HFF-Myc (cell line): ENCODE measurements at regions not wholly inside any gene's neighbourhood (a gene's known extent, or its start where the extent isn't known, plus 50 kb on each side); places are given as distances from the start of the nearest gene placed in this dataset.
"Not testable (repeated sequence)": the region's sequence is repeated elsewhere in the genome, so short reads cannot be mapped to it uniquely, and the experiment has no call there.

ENCODE experiments used
- DNase-seq: peaks from one replicate; pipeline ENCODE4 v3.0.0-alpha.2; 2011; ENCODE audit warnings: low read depth; ENCODE audit errors: extremely low read depth
- H3K4me3 ChIP-seq: replicated peaks from 2 replicates; pipeline ENCODE4 v1.5.1; 2011; ENCODE audit warnings: low read depth, mild to moderate bottlenecking, control low read depth, low read length
- TF ChIP-seq, protein P1 (sequence below): IDR thresholded peaks from 2 replicates; pipeline ENCODE4 v1.5.1; 2012; ENCODE audit warnings: mild to moderate bottlenecking, low read depth, low read length, control low read depth; ENCODE audit errors: missing control alignments

DNA sequence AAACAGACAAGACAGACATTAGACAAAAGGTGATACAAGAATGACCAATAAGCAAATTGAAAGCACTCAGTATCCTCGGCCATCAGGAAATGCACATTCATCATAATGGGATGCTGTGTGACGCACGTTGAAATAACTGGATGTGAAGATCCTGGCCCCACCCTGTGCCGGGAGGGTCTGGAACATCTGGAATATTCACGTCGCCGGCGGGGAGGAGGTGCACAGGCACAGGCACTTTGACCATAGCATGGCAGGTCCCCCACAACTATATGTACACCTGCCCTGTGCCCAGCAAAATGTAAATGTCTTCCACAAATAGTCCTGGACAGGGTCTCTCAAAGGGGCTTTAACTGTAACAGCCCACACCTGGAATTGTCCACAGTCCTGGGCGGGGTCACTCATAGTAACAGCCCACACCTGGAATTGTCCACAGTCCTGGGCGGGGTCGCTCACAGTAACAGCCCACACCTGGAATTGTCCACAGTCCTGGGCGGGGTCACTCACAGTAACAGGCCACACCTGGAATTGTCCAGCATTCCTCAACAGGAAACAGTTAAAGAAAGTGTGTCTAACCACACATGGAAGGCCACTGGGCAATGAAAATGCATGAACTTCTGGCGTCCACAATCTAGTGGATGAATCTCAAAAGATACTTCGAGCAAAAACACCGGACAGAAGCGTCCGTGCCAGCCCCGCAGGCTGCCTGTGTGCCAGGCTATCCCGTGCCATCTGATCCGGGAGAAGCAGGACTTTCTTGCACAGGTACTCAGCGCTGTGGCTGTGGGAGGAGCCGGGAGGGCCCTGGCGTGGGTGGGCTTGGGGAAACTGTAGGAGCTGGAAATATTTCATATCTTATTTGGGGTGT is 113.4 kb downstream of the RTP5 start:
- H3K4me3 ChIP-seq, result no peak overlapping the region
- TF ChIP-seq, protein P1, sequence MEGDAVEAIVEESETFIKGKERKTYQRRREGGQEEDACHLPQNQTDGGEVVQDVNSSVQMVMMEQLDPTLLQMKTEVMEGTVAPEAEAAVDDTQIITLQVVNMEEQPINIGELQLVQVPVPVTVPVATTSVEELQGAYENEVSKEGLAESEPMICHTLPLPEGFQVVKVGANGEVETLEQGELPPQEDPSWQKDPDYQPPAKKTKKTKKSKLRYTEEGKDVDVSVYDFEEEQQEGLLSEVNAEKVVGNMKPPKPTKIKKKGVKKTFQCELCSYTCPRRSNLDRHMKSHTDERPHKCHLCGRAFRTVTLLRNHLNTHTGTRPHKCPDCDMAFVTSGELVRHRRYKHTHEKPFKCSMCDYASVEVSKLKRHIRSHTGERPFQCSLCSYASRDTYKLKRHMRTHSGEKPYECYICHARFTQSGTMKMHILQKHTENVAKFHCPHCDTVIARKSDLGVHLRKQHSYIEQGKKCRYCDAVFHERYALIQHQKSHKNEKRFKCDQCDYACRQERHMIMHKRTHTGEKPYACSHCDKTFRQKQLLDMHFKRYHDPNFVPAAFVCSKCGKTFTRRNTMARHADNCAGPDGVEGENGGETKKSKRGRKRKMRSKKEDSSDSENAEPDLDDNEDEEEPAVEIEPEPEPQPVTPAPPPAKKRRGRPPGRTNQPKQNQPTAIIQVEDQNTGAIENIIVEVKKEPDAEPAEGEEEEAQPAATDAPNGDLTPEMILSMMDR, result no peak

DNA sequence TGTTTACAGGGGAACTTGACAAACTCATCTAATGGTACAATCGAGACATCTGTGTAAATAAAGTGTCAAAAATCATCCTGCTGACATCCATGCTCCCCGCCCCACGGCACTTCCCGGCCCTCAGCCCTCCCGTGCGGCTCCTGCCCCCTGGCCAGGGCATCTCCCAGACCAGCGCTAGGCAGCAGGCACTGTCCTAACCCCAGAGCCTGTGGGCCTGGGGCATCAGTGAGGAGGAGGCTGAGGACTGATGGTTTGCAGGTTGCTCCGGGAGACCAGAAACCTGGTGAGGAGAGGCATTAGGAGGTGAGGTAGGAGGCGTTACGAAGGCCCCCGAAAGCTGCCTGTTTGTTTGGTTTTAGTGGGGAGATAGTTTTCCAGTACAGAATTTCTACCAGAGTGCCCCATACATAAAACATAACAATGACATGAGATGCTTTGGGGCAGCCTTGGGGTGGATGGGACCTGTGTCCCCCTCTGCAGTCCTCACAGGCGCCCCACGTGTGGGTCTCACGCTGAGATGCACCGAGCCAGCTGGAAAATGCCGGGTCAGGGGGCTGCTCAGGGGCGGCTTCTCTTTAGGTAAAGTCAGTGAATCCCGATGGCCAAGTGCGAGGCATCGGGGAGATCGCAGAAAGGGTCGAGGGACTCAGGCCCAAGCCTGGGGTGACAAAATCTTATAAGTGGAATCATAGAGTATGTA is 114.2 kb downstream of the RTP5 start:
- TF ChIP-seq, protein P1, result no peak
- DNase-seq, result no peak
- no peak overlapping the region for H3K4me3 ChIP-seq

More for the DNA sequence above, 113.4 kb downstream of the RTP5 start:
- no peak for DNase-seq

DNA sequence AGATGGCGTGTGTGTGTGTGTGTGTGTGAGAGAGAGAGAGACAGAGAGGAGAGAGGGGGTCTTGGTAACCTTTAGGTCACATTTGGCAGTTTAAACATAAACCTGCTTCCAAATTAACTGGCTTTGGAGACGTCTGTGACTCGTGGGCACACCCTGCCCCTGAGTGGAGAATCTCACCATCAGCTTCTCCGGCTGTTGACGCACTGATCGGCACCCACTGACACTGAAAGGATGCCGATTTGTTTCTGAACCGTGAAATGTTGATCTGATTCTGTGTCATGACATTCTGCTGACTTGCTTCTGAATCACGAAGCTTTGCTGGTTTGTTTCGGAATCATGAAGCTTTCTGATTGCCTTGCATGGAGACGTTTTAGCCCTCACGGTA is 114.7 kb downstream of the RTP5 start:
- TF ChIP-seq, protein P1, result no peak
- no peak overlapping the region for H3K4me3 ChIP-seq
- no peak for DNase-seq

DNA sequence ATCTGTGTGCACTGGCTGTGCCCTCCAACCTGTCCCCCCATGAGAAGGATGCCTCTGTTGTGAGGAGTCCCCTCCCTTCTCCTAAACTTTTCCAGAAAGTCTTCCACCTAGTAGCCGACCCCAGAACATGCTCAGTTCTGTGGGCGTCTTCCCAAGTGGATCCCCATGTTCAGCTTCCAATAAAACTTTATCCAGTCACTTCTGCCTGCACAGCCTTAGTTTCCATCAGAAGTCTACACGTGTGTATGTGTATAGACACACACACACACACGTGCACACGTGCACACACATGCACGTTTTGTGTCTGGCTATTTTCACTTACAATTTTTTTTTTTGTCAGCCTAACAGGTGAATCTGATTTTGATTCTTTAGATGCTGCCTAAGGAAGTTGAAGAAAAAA is 115.1 kb downstream of the RTP5 start:
- TF ChIP-seq, protein P1, result no peak
- DNase-seq, result no peak
- H3K4me3 ChIP-seq, result no peak overlapping the region

DNA sequence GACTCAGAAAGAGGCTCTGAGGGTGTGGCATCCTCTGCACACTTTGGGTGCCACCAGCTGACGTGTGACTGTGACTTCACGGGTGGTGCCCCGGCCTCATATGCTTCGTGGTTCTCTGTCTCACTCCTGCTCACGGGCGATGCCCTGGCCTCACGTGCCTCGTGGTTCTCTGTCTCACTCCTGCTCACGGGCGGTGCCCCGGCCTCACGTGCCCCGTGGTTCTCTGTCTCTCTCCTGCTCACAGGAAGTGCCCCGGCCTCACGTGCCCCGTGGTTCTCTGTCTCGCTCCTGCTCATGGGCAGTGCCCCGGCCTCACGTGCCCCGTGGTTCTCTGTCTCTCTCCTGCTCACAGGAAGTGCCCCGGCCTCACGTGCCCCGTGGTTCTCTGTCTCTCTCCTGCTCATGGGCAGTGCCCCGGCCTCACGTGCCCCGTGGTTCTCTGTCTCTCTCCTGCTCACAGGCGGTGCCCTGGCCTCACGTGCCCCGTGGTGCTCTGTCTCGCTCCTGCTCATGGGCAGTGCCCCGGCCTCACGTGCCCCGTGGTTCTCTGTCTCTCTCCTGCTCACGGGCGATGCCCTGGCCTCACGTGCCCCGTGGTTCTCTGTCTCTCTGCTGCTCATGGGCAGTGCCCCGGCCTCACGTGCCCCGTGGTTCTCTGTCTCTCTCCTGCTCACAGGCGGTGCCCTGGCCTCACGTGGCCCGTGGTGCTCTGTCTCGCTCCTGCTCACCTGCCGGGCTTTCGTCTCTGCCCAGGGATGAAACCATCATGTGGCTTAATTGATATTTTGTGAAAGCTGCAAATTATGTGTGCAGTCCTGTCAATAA is 115.8 kb downstream of the RTP5 start:
- not testable (repeated sequence) for DNase-seq, H3K4me3 ChIP-seq

DNA sequence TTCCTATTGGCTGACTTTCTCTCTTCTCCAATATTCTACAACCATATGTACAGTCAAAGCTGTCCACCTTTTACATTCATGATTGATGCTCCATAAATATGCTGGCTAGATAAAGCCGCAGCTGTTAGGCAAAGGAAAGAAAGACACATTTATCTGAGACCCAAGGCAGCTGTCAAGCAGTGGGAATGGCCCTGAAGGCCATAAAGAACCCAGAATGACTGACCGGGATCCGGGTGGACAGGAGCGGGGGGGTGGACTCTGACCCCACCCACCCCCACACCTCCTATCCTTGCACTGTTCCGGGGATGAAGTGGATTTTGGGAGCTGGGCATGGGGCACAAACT is 116.4 kb downstream of the RTP5 start:
- TF ChIP-seq, protein P1, result no peak
- no peak for DNase-seq
- H3K4me3 ChIP-seq, result no peak overlapping the region
